ENCODE measurements at regions not wholly inside any gene's neighbourhood (a gene's known extent, or its start where the extent isn't known, plus 50 kb on each side); places are given as distances from the start of the nearest gene placed in this dataset.

DNA sequence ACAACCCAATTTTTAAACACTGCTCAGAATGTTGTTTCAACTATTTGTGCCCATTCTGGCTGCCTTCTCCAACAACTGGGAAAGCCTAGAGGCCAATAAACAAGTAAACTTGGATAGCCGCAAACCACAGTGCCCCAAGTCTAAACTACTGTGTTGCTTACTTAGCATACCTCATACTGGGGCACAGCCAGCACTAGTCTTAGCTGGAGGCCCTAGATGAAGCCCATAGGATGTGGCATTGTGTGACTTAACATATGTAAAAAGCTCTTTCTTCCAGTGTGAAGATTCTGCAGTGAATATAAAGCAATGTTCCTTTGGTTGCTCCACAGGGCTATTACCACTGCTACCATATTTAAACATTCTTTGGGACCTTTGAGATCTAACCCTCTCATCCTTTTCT, 564.3 kb upstream of the NRSN1 start:
- intact Hi-C loops (cut with DNase I): no loop called here
- Histone ChIP-seq H3K9me3 (peaks cover 0 to 16% (median 13%) of the 10 kb centered on the region in 4 donors), H3K27ac (replicated peaks in 1 of 4) (no peak overlapping the region), H3K4me3 (no peak overlapping the region), H3K27me3 (no peaks in the 10 kb centered on the region), H3K36me3 (no peaks in the 10 kb centered on the region), H3K4me1 (peaks cover 0 to 13% (median 11%) of the 10 kb centered on the region in 4 donors)
- TF ChIP-seq EP300 (IDR thresholded peaks at IDR 0.05): no peak
- TF ChIP-seq POLR2A (IDR thresholded peaks at IDR 0.05; ENCODE audit: low read depth): no peak
- TF ChIP-seq, protein P1, sequence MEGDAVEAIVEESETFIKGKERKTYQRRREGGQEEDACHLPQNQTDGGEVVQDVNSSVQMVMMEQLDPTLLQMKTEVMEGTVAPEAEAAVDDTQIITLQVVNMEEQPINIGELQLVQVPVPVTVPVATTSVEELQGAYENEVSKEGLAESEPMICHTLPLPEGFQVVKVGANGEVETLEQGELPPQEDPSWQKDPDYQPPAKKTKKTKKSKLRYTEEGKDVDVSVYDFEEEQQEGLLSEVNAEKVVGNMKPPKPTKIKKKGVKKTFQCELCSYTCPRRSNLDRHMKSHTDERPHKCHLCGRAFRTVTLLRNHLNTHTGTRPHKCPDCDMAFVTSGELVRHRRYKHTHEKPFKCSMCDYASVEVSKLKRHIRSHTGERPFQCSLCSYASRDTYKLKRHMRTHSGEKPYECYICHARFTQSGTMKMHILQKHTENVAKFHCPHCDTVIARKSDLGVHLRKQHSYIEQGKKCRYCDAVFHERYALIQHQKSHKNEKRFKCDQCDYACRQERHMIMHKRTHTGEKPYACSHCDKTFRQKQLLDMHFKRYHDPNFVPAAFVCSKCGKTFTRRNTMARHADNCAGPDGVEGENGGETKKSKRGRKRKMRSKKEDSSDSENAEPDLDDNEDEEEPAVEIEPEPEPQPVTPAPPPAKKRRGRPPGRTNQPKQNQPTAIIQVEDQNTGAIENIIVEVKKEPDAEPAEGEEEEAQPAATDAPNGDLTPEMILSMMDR (IDR thresholded peaks at IDR 0.05): no peak
- TF ChIP-seq POLR2AphosphoS5 (IDR thresholded peaks at IDR 0.05): no peak
- no peak for DNase-seq (ENCODE audit: extremely low spot score)
- 100% methylated on average over 1 of the region's 1 CpG for WGBS

DNA sequence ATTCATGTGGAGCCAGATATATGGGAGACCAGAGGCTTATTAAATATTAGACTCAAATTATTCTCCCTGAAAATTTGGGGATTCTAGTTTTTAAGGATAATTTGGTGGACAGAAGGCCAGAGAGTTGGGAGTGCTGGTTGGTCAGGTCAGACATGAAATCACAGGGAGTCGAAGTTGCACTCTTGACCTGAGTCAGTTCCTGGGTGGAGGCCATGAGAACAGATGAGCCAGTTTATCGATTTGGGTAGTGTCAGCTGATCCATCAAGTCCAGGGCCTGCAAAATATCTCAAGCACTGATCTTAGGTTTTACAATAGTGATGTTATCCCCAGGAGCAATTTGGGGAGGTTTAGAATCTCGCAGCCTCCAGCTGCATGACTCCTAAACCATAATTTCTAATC, 563.5 kb upstream of the NRSN1 start:
- no peak for DNase-seq (ENCODE audit: extremely low spot score)
- Histone ChIP-seq H3K27me3 (no peaks in the 10 kb centered on the region), H3K4me1 (peaks cover 0 to 13% (median 11%) of the 10 kb centered on the region in 4 donors), H3K4me3 (no peak overlapping the region), H3K36me3 (no peaks in the 10 kb centered on the region), H3K27ac (replicated peaks in 1 of 4) (no peak overlapping the region), H3K9me3 (peaks cover 0 to 16% (median 13%) of the 10 kb centered on the region in 4 donors)
- WGBS: 89% methylated on average over 3 of the region's 3 CpGs
- intact Hi-C loops (cut with DNase I): no loop called here
- TF ChIP-seq POLR2A (IDR thresholded peaks at IDR 0.05; ENCODE audit: low read depth): no peak
- TF ChIP-seq POLR2AphosphoS5 (IDR thresholded peaks at IDR 0.05): no peak
- no peak for TF ChIP-seq EP300 (IDR thresholded peaks at IDR 0.05)
- TF ChIP-seq, protein P1 (IDR thresholded peaks at IDR 0.05): no peak

DNA sequence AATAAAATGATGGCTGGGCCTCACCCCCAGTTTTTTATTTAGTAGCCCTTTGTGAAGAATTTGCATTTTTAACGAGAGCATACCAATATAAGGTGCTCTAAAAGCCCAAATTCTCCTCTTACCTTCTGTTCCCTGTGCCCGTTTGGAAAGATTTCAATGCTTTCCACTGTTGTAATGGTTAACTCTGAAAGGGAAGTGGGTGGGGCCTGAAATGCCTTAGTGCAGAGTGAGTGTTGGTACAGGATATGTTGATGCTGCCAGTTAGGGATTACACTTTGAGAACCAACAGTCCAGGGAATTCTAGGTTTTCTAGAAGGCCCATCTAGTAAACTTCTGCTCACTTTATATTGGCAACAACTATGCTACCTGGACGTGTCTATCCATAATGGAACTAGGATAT, 562.7 kb upstream of the NRSN1 start:
- DNase-seq (ENCODE audit: extremely low spot score): no peak
- intact Hi-C loops (cut with DNase I): no loop called here
- no peaks in the 10 kb centered on the region for H3K36me3 ChIP-seq
- no peak overlapping the region for H3K4me3 ChIP-seq
- peaks cover 0 to 16% (median 13%) of the 10 kb centered on the region in 4 donors for H3K9me3 ChIP-seq
- TF ChIP-seq, protein P1 (IDR thresholded peaks at IDR 0.05): no peak
- TF ChIP-seq POLR2A (IDR thresholded peaks at IDR 0.05; ENCODE audit: low read depth) (no peak), EP300 (IDR thresholded peaks at IDR 0.05) (no peak), POLR2AphosphoS5 (IDR thresholded peaks at IDR 0.05) (no peak)
- WGBS: 88% methylated on average over 3 of the region's 3 CpGs
- no peaks in the 10 kb centered on the region for H3K27me3 ChIP-seq
- H3K4me1 ChIP-seq: peaks cover 0 to 13% (median 11%) of the 10 kb centered on the region in 4 donors
- H3K27ac ChIP-seq (replicated peaks in 1 of 4): no peak overlapping the region

DNA sequence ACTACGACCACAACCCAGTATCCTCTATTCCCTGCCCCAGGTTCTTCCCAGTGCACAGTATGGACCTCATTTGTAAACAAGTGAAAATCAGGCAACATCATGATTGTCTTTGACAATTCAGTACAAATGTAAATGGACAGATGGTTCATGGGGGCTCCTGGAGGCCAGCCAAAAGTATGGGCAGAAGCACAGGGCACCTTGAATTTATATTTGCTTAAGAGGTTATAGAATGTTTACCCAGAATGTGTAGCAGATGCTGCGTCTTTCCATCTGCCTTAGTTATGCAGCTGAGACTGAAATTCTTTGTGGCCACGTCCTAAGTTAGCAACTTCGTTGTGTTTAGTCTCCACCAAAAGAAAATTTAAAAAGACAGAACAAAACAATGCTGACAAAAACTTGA, 559.6 kb upstream of the NRSN1 start:
- no peak overlapping the region for H3K27ac ChIP-seq (replicated peaks in 1 of 4)
- no peaks in the 10 kb centered on the region for H3K36me3 ChIP-seq
- no peak overlapping the region for H3K4me3 ChIP-seq
- DNase-seq (ENCODE audit: extremely low spot score): no peak
- no peaks in the 10 kb centered on the region for H3K27me3 ChIP-seq
- TF ChIP-seq POLR2AphosphoS5 (IDR thresholded peaks at IDR 0.05): no peak
- no peak for TF ChIP-seq POLR2A (IDR thresholded peaks at IDR 0.05; ENCODE audit: low read depth)
- no peak for TF ChIP-seq EP300 (IDR thresholded peaks at IDR 0.05)
- TF ChIP-seq, protein P1 (IDR thresholded peaks at IDR 0.05): no peak
- intact Hi-C loops (cut with DNase I): no loop called here
- peaks cover 0 to 15% (median 12%) of the 10 kb centered on the region in 4 donors for H3K9me3 ChIP-seq
- 91% methylated on average over 4 of the region's 4 CpGs for WGBS
- H3K4me1 ChIP-seq: no peaks in the 10 kb centered on the region

DNA sequence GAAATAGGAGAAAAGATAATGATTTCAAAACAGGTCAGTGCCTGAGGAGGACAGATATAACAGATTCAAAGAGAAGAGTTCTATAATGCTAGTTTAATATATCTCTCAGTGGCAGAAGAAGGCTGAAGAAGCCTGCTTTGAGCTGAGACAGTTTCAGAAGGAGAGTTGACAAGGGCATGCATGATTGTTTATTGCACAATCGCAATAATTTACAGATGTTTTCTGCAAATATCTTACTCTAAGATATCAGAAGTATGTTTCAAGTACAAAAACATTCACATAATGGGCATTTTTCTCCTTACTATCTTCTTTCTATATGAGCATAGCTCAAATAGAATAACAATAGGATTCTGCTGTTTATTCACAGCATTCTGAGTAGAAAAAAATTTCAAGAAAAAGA, 557.7 kb upstream of the NRSN1 start:
- no peaks in the 10 kb centered on the region for H3K9me3 ChIP-seq
- no peak for DNase-seq (ENCODE audit: extremely low spot score)
- H3K4me1 ChIP-seq: no peaks in the 10 kb centered on the region
- H3K4me3 ChIP-seq: no peak overlapping the region
- H3K27me3 ChIP-seq: no peaks in the 10 kb centered on the region
- H3K36me3 ChIP-seq: no peaks in the 10 kb centered on the region
- WGBS: 70% methylated on average over 1 of the region's 1 CpG
- intact Hi-C loops (cut with DNase I): no loop called here
- TF ChIP-seq EP300 (IDR thresholded peaks at IDR 0.05) (no peak), POLR2A (IDR thresholded peaks at IDR 0.05; ENCODE audit: low read depth) (no peak), POLR2AphosphoS5 (IDR thresholded peaks at IDR 0.05) (no peak)
- TF ChIP-seq, protein P1 (IDR thresholded peaks at IDR 0.05): no peak
- H3K27ac ChIP-seq (replicated peaks in 1 of 4): no peak overlapping the region

Measured in esophagus muscularis mucosa (tissue), 4 donors.